K562 (cell line): ENCODE measurements at regions not wholly inside any gene's neighbourhood (a gene's known extent, or its start where the extent isn't known, plus 50 kb on each side); places are given as distances from the start of the nearest gene placed in this dataset.

Experiments used
- CBX2 ChIP-seq: fragments of 200-600 bp; sonication (generic); IDR thresholded peaks from one replicate; pipeline ENCODE4 v1.6.1; 2012; ENCODE audit warnings: mild to moderate bottlenecking, low read length, inconsistent platforms; ENCODE audit not compliant: insufficient read depth, poor library complexity, severe bottlenecking
- ESRRA ChIP-seq: fragments of 450-650 bp; IDR thresholded peaks from 2 replicates; pipeline ENCODE4 v1.6.1; 2014; ENCODE audit warnings: low read depth, mild to moderate bottlenecking, moderate library complexity, borderline replicate concordance
- JUND ChIP-seq, 2 experiments: IDR thresholded peaks; 2 replicates in 1 of 2; 3 replicates in 1 of 2; pipeline ENCODE4 v1.6.1; 2011; ENCODE audit warnings: borderline replicate concordance in 2 of 2, low read depth in 2 of 2, low read length in 2 of 2, improper control_type of control experiment in 1 of 2, missing biosample characterization in 1 of 2, missing genetic modification characterization in 1 of 2, missing genetic modification reagents in 1 of 2
- KDM5B ChIP-seq: fragments of 200-600 bp; sonication (generic); IDR thresholded peaks from 2 replicates; pipeline ENCODE4 v1.6.1; 2012; ENCODE audit warnings: low read depth, mild to moderate bottlenecking, moderate library complexity, low read length, control low read depth, inconsistent platforms; ENCODE audit not compliant: insufficient replicate concordance
- POLR2G ChIP-seq: fragments of 200-400 bp; formaldehyde crosslinking; IDR thresholded peaks from 2 replicates; pipeline ENCODE4 v1.6.1; 2017; ENCODE audit warnings: low read depth, mild to moderate bottlenecking, antibody characterized with exemption, low read length, moderate library complexity
- SRF ChIP-seq, 2 experiments: fragments of 250-450, 450-650 bp in 1 of 2; sonication (Bioruptor Pico) in 1 of 2; sonication (generic) in 1 of 2; formaldehyde crosslinking; IDR thresholded peaks; 2 replicates each; pipeline versions ENCODE4 v1.5.0 to v1.5.1; 2020 to 2022; ENCODE audit warnings: mild to moderate bottlenecking in 1 of 2, missing genetic modification reagents in 1 of 2
- TRIM24 ChIP-seq, 2 experiments: fragments of 450-650 bp; IDR thresholded peaks; 2 replicates each; pipeline ENCODE4 v1.6.1; 2016
- TF ChIP-seq, protein P1 (sequence below), 2 experiments: fragments of 450-650 bp; IDR thresholded peaks; 2 replicates each; pipeline ENCODE4 v1.6.1; 2016; ENCODE audit warnings: mild to moderate bottlenecking in 2 of 2, borderline replicate concordance in 1 of 2, low read depth in 1 of 2, moderate library complexity in 1 of 2

DNA sequence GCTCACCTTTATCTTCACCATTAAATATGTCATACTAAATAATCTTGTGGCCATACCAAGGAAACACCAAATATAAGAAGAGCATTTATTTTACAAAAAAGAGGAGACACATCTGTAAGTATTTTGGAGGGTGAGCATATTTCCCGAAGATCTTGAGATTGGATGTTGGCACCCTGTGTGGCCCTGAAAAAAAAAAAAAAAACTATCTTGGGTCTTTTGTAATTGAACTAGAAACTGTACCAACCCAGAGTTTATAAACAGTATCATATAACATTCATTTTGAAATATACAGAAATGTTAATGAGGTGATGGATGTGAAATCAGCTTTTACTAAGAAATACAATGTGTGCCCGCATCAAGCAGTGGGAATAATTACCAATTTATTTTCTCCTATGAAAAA lies 104.0 kb upstream of the FRMD6 start:
- TF ChIP-seq ESRRA (no peak), POLR2G (no peak), SRF (CRISPR knock-in tag; IDR thresholded peaks at IDR 0.05) (no peak), KDM5B (no peak), TRIM24 (IDR thresholded peaks at IDR 0.05) (no peak), CBX2 (no peak), JUND (IDR thresholded peaks at IDR 0.05; ENCODE audit: borderline replicate concordance, low read depth, low read length) (no peak), JUND (tag; IDR thresholded peaks at IDR 0.05; ENCODE audit: borderline replicate concordance, low read depth, low read length) (no peak)
- TF ChIP-seq, protein P1, sequence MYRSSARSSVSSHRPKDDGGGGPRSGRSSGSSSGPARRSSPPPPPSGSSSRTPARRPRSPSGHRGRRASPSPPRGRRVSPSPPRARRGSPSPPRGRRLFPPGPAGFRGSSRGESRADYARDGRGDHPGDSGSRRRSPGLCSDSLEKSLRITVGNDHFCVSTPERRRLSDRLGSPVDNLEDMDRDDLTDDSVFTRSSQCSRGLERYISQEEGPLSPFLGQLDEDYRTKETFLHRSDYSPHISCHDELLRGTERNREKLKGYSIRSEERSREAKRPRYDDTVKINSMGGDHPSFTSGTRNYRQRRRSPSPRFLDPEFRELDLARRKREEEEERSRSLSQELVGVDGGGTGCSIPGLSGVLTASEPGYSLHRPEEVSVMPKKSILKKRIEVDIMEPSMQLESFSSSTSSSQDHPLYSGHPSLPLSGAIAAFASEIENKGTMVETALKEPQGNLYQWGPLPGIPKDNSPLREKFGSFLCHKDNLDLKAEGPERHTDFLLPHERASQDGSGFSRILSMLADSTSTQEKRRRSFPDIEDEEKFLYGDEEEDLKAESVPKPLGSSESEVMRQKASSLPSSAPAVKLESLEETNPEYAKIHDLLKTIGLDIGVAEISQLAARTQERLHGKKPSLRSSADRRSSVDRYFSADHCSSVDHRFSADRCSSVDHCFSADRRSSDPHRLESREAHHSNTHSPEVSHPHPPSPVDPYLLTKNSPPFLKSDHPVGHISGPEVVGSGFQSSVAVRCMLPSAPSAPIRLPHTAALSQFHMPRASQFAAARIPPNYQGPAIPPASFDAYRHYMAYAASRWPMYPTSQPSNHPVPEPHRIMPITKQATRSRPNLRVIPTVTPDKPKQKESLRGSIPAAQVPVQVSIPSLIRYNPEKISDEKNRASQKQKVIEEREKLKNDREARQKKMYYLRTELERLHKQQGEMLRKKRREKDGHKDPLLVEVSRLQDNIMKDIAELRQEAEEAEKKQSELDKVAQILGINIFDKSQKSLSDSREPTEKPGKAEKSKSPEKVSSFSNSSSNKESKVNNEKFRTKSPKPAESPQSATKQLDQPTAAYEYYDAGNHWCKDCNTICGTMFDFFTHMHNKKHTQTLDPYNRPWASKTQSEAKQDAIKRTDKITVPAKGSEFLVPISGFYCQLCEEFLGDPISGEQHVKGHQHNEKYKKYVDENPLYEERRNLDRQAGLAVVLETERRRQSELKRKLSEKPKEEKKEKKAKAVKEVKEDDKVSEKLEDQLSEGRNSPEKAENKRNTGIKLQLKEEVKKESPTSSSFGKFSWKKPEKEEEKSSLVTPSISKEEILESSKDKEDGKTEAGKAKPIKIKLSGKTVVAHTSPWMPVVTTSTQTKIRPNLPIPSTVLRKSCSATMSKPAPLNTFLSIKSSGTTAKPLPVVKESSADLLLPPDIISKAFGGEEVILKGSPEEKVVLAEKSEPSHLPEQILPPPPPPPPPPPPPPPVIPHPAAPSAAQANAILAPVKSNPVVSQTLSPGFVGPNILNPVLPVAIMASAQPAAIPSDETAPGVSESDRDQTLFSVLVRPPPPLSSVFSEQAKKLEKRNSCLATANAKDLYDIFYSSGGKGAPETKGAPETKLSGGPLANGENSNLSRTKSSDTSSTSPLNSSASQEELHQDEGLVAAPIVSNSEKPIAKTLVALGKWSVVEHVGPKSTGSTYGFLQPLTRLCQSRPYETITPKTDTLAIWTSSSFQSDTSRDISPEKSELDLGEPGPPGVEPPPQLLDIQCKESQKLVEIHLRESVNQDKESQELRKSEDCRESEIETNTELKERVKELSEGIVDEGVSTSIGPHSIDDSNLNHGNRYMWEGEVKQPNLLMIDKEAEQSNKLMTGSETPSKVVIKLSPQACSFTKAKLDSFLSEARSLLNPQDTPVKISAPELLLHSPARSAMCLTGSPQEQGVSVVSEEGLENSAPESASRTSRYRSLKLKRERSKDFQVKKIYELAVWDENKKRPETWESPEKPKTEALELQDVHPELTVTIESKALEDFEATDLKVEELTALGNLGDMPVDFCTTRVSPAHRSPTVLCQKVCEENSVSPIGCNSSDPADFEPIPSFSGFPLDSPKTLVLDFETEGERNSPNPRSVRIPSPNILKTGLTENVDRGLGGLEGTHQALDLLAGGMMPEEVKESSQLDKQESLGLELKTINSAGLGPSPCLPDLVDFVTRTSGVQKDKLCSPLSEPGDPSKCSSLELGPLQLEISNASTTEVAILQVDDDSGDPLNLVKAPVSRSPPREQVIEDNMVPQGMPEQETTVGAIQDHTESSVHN (IDR thresholded peaks at IDR 0.05; ENCODE audit: borderline replicate concordance in 1 of 2, low read depth in 1 of 2) = no peak
